HG03432 (cell line): ENCODE measurements at regions not wholly inside any gene's neighbourhood (a gene's known extent, or its start where the extent isn't known, plus 50 kb on each side); places are given as distances from the start of the nearest gene placed in this dataset.

Experiments
- ATAC-seq: cut with Tn5 transposase; IDR thresholded peaks from one replicate; pipeline ENCODE4 v1.9.1; 2021; ENCODE audit warnings: mild to moderate bottlenecking, moderate library complexity; ENCODE audit not compliant: unreplicated experiment

GRCh38 chr7:25789701-25790640 is 362.0 kb upstream of the NFE2L3 start:
- no peak for ATAC-seq

GRCh38 chr7:25790963-25791362 is 361.0 kb upstream of the NFE2L3 start:
- ATAC-seq: no peak

- no peak for ATAC-seq
These were observed 359.4 kb upstream of the NFE2L3 start for GRCh38 chr7:25792586-25792985.

- no peak for ATAC-seq
These were observed 356.2 kb upstream of the NFE2L3 start for GRCh38 chr7:25795824-25796235.

- ATAC-seq: no peak
These were observed 353.7 kb upstream of the NFE2L3 start for GRCh38 chr7:25798344-25798743.

GRCh38 chr7:25801214-25801613 is 350.8 kb upstream of the NFE2L3 start:
- ATAC-seq: no peak

- no peak for ATAC-seq
These were observed 349.9 kb upstream of the NFE2L3 start for GRCh38 chr7:25802057-25802456.

GRCh38 chr7:25802473-25802872 is 349.5 kb upstream of the NFE2L3 start:
- no peak for ATAC-seq

GRCh38 chr7:25803117-25803887 is 348.7 kb upstream of the NFE2L3 start:
- ATAC-seq: no peak

- no peak for ATAC-seq
These were observed 347.8 kb upstream of the NFE2L3 start for GRCh38 chr7:25804154-25804553.

GRCh38 chr7:25805027-25805687 is 346.8 kb upstream of the NFE2L3 start:
- no peak for ATAC-seq

GRCh38 chr7:25807086-25807611 is 344.8 kb upstream of the NFE2L3 start:
- no peak for ATAC-seq

GRCh38 chr7:25809441-25809840 is 342.6 kb upstream of the NFE2L3 start:
- ATAC-seq: no peak

GRCh38 chr7:25812086-25812850 is 339.7 kb upstream of the NFE2L3 start:
- no peak for ATAC-seq

- no peak for ATAC-seq
These were observed 338.6 kb upstream of the NFE2L3 start for GRCh38 chr7:25813381-25813780.

GRCh38 chr7:25815711-25816110 is 336.3 kb upstream of the NFE2L3 start:
- no peak for ATAC-seq

GRCh38 chr7:25820432-25821040 is 331.5 kb upstream of the NFE2L3 start:
- ATAC-seq: peak; percentile 42

GRCh38 chr7:25821225-25821624 is 330.8 kb upstream of the NFE2L3 start:
- no peak for ATAC-seq

- ATAC-seq: no peak
These were observed 329.2 kb upstream of the NFE2L3 start for GRCh38 chr7:25822823-25823222.

- no peak for ATAC-seq
These were observed 328.4 kb upstream of the NFE2L3 start for GRCh38 chr7:25823571-25823970.
